Stimulated activated CD4-positive, alpha-beta T cell treated with anti-CD3 and anti-CD28 coated beads, Interleukin-1b, Interleukin-23, amount 100 ng/mL, for 24 hours (primary cell): ENCODE measurements at regions not wholly inside any gene's neighbourhood (a gene's known extent, or its start where the extent isn't known, plus 50 kb on each side); places are given as distances from the start of the nearest gene placed in this dataset.

Experiments
- DNase-seq, 4 experiments: peaks; one replicate each; pipeline ENCODE4 v3.0.0-alpha.2; 2020; ENCODE audit warnings: low read depth in 4 of 4, low spot score in 1 of 4

DNA sequence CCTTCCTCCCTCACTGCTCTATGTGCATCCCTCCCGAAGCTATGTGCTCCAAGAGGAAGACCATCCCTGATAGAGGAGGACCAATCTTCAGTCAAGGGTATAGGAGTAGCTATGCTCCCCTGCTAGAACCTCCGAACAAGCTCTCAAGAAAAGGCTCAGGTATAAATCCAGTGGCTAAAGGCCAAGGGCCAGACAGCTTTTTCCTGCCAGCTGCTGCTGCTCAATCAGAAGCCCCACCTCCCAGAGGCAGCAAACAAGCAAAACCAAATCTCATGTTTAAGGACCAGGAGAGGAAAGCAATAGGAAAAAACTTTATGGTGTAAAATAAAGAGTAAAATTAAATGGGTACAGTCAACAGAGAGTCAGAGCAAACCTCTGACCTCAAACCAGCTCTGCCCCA lies 187.2 kb downstream of the FGFR2 start:
- DNase-seq: no peak

DNA sequence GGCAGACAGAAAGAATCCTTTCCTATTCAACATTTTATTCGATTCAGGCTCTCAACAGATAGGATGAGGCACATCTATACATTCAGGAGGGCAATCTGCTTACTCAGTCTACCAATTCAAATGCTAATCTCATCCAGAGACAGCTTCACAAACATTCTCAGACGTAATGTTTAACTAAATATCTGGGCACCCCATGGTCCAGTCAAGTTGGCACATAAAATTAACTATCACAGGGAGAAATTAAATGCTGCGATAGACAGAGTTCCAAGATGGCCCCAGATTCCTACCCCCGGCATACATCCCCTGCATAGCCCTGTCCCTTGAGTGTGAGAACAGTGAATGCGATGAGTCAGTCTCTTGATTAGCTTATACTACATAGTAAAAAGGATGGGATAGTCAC lies 184.3 kb downstream of the FGFR2 start:
- no peak for DNase-seq

DNA sequence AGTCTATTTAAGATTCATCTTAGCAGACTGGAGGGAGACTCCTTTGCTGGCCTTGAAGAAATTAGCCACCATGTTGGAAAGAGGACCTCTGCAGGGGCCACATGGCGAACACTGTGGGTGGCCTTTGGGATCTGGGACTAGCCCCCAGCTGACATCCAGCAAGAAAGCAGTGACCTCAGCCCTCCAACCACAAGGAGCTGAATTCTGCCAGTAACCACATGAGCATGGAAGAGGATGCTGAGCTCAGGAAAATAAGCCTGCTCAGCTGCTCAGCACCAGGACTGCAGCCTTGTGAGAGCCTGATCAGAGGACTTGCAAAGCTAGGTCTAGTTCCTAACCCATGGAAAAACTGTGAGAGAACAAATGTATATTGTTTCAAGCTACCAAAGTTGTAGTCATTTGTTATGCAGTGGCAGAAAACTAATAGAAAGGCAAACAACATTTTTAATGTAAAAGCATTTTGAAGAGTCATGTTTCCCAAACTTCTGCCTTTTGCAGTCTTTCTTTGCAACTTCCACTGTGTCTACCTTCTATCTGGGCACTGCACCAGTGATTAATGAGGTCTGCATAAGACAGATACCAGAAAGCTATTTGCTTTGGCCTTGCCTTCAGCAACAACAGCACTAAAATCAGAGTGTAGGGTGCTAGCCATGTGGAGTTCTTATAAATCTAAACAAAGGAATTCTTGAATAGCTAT lies 183.7 kb downstream of the FGFR2 start:
- DNase-seq: no peak

DNA sequence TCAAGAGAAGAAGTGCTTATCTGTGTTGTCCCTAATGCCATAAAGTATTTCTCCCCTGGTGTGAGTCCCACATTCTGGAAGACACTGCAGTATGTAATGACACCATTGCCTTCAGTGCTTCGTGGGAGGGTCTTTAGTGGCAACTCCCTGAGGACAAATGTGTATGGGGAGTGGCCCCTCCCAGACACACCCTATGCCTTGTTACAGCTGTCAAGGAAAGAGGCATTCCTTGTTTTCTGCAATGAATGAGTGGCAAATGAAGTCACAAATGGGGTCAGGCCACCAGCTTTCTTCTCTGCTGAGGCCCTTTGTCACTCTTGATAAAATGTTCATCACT lies 183.2 kb downstream of the FGFR2 start:
- no peak for DNase-seq

DNA sequence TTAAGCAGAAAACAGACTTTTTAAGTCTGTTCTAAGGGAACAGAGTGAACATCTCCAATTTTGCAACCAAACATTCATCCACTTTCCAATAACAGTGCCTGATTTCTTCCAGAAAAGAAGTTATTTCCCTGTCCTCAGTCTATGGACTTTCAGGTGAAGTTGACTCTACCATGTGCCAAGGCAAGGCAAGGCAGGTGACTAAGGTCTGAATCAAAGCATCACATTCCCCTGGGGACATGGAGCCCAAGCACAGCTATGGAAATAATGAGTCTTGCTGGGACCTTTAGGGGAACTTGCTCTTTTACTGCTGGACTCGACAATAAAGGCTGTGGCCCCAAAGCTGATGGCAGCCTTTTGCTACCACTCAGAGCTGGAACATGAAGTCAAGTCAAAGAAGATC lies 182.2 kb downstream of the FGFR2 start:
- no peak for DNase-seq

DNA sequence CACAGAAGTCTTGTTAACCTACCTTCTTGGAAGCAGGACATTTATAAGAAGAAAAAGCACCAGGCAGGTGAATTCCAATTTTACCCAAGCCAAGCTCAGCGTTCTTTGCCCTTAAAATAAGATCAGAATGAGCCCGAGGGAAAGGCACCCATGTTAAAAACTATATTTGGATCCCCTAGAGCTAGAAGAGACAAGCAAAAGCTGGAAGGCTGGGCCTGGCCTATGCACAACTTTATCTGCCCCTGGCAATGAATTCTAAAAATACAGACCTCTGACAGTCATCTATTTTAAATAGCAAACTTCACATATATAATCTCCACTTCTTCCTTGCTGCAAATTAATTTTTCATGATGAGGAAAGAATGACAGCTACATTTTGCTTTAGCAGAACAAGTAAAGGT lies 180.9 kb downstream of the FGFR2 start:
- DNase-seq: no peak

DNA sequence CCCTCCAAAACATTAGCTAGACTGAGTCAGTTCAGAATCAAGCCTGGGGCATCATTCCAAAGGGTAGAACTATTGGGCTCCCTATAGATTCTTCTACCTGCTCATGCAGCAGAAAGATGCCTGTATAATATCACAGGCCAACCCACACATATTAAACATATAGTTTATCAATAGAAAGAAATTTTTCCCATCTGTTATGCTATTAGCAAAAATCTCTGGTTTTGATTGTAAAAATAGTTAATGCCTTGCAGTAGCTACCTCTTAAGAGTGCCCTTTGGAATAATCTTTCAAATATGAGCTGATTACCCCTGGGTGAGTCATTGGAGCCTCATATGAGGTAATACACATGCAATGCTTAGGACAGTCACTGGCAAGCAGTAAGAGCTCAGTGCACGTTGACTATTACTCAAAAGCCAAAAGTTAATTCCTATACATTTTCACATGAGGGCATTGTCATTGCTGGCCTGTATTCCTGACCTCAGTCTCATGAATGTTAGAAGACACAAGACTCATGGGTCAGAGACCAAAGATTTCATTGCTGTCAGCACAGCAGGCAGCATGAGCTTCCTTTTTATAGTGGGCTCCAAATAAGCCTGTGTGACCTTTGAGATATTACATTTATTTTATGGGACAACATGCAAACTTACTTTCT lies 180.0 kb downstream of the FGFR2 start:
- DNase-seq: no peak

DNA sequence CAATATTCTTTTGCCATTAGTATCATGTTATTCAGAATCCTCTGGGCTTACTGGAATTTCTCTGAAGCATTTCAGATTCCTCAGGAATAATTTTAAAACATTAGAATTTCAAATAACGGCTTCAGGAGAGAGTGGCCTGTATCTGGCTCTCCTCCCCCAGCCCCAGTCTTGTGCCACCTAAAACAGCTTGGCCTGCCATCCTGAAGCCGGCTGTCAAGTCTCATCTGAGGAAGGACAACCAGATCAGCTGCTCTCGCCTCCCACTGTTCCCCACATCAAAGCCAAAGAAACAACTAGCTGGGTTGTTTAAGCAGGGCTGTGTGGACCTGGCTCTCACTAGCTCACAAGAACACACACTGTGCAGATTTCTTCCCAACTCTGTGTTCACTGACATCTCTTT lies 178.2 kb downstream of the FGFR2 start:
- DNase-seq: no peak

DNA sequence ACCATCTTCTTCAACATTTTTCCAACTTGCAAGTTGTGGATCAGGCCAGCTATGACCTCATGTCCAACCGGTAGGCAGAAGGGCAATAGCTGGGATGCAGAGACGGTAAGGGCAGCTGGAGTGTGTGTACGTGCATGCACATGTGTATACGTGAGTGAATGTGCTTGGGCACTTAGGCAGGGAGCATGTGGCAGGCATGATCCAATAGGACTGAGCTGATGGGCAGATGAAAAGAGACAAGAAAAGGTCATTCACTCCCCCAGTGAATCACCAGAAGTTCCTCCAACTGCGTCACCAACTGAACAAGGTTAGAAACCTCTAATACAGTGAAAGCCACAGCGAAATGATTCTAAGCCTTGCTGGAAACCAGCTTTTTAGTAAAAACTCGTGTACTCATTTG lies 176.1 kb downstream of the FGFR2 start:
- DNase-seq: no peak

DNA sequence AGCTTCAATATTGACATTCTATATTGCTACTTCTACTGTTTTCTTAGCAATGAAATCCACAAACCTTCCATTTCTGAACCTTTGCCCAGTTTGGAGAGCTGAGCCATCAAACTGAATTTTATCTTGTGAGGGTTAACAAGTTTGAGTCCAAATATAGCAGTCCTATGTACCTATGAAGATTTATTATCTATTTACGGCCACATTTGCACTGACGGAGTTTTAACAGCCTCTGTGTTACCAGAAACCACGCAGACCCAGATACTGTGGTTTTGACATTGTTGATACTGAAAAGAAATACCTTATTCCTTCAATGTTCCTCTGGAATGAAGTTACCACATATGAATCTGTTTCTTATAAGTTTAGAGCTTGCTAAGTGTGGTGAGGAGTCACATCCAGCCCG lies 172.6 kb downstream of the FGFR2 start:
- no peak for DNase-seq

DNA sequence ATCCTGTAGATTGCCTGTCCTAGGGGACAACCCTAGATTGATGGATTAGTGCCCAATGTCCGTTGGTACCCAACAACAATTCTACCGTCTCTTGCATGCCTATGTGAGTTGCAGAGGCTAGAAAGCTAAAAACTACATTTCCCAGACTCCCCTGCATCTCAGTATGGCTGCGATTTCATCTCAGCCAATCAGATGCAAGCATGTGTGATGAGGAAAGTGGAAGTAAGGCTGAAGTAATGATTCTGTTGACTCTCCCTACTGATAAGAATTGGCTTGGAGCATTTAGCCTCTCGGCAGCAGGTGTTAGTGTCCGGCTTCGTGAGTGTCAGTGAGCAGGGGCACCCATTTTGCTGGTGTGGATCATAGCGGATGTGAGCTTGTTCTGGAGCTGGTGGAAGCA lies 171.9 kb downstream of the FGFR2 start:
- no peak for DNase-seq
